HG03432 (cell line): ENCODE measurements at regions not wholly inside any gene's neighbourhood (a gene's known extent, or its start where the extent isn't known, plus 50 kb on each side); places are given as distances from the start of the nearest gene placed in this dataset.

Experiments
- ATAC-seq: cut with Tn5 transposase; IDR thresholded peaks from one replicate; pipeline ENCODE4 v1.9.1; 2021; ENCODE audit warnings: mild to moderate bottlenecking, moderate library complexity; ENCODE audit not compliant: unreplicated experiment

DNA sequence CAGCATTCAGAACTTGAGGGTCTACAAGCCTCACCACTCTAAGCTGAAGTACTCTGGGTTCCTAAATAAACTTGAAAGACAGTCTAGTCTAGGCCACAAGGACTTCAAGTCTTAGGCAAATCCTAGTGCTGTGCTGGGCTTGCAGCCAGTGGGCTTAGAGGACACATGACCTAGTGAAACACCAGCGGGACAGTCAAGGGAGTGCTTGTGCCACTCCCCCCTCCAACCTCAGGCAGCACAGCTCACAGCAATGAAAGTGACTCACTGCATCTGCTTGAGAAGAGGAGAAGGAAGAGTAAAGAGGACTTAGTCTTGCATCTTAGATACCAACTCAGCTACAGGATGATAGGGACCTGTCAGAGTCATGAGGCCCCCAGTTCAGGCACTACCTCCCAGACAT, 438.1 kb downstream of the IPO8 start:
- no peak for ATAC-seq

GRCh38 chr12:30251546-30251945, 444.1 kb downstream of the IPO8 start:
- ATAC-seq, result no peak

DNA sequence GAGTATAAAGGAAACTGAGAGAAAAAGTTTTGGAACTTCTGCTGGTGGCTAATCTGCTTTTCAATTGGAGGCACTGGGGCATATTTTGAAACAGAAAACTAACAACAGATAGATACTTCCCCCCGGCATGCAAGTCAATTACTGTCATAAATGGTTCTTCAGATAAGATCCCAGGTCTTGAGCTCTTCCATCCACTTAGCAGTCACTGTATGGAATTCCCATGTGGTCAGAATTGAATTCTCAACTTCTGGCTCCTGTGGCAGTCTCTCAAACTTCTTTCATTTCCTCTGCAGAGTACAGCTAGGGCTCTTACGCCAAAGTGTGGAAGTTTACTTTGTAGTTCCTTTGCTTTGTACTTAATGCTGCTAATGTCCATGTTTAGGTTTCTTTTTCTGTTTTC, 452.2 kb downstream of the IPO8 start:
- ATAC-seq, result no peak

DNA sequence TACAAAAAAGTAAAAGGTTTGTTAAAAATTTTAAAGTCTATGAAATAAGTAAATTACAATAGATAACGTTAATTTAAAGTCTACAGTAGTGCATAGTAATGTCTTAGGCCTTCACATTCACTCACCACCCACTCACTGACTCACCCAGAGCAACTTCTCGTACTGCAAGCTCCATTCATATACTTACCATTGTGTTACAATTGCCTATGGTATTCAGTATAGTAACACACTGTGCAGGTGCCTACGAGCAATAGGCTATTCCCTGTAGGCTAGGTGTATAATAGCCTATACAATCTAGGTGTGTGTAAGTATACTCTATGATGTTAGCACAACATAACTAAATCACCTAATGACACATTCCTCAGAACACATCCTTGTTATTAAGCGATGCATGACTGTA, 435.3 kb upstream of the TMTC1 start:
- no peak for ATAC-seq

DNA sequence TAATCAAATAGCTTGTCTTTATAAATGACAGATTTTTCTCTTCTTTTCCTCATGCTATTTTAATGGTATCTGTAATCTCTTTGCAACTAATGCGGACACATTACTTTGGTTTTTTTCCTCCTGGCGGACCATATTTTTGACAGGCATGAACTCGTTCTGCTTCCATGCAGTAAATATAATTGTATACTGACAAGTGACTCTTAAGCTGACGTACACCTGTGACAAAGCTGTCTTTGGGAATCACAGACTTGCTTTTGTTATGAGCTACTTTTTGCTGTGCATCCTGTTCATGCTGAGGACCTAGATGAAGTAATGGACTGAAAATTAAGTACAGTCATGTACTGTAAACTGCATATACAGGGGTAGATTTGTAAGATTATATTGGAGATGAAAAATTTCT, 434.3 kb upstream of the TMTC1 start:
- ATAC-seq, result no peak

GRCh38 chr12:30213166-30213565, 429.4 kb upstream of the TMTC1 start:
- no peak for ATAC-seq

DNA sequence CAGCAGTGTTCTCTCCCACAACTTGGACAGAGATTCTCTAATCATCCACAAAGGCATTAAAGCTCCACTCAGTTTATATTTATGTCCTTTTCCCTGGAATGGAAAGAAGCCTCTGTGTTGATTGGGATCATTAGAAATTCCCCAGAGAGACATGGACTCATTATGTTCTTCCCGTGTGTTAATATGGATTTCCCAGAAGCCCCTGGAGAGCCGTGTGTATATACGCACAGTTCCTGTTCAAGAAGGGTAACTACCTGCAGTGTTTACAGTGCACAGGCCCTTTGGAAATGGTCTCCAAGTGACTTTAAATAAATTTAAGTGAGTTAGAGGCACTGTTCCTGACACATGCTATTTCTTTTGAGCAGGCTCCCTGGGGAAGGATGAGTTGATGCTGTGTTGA, 428.0 kb upstream of the TMTC1 start:
- no peak for ATAC-seq

- no peak for ATAC-seq
Observed at GRCh38 chr12:30203981-30204380, 420.2 kb upstream of the TMTC1 start.

- ATAC-seq, result no peak
Observed at GRCh38 chr12:30202521-30203254, 418.9 kb upstream of the TMTC1 start.

DNA sequence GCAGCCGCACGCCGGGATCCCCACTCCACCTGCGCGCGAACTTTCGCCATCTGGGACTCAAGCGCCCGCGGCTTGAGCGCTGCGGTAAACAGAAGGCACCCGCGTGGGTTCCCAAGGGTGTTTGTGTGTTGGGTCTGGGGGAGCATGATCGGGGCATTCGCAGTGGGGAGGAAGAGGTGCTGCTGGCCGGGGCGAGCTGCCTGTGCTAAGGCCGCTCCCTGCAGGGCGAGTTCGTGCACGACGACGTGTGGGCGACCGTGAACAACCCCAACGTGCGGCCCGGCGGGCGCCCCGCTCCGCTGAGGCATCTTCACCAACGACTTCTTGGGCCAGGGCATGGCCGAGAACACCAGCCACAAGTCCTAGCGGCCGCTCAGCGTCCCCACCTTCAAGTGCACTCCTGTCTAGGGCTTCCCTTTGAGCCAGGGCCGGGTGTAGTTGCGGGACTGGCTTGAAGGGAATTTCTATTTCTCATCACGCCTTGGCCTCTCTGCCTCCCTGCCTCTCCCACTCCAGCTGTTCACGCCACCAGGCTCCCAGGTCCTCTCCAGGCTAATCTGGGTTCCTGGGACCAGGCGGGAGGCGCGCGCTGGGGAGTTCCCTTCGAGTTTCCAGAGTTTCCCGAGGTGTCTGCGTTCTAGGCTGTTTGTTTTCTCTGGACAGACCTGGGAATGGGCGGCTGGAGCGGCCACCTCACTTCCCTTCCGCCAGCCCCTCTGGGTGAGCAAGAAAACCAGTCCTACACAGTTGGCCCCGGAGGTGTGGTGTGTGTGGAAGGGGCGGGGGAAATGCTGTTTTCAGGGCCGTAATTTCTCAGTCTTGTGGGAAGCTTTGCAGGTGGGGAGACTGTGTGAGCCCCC, 417.8 kb upstream of the TMTC1 start:
- ATAC-seq, result no peak

DNA sequence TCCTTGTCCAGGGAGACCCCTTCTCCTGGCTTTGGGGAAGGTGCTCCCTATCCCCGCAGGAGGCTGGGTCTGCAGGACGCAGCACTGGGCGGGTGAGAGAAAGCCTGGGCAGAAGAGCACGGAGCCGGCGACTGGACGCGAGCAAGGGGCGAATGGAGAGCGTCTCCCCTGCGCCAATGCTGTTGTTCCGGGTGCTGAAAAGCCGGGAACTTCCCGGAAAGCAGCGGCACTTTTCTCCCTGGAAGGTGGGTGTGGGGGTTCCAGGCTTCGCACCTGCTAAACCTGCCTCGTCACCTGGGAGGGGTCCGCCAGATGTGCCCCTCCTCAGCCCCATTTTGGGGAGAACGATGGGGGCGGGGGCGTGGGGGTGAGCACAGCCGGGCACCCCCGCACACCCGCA, 417.1 kb upstream of the TMTC1 start:
- no peak for ATAC-seq

DNA sequence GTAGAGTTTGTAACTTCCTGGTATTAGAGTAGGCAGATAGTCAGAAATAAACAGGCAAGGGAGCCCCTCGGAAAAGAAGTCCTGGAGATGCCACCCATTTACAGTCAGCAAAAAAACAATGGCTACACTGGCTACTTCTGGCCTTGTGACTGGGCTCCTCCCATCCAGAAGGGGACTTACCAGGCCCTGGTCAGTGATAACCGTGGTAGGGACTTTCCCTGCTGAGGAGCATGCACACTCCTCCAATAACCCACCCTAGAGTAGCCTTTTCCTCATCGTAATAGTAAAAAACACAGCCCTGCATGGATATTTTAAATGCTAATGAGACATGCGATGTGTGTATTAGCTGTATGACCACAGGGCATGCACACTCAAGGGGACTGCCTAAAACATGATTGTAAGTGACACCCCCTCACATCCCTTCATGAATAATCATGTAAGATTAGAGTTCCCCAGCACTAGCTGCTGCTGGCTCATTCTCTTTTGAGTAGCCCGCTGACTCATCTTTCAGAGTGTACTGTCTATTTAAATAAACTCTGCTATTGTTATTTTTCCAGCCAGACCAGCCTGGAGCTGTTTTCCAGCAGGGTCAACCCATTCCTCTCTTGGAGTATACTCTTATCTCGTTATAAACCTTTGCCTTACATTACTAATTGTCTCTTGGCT, 413.8 kb upstream of the TMTC1 start:
- peak; percentile 64 for ATAC-seq

- ATAC-seq, result no peak
Observed at GRCh38 chr12:30191696-30192455, 408.1 kb upstream of the TMTC1 start.

DNA sequence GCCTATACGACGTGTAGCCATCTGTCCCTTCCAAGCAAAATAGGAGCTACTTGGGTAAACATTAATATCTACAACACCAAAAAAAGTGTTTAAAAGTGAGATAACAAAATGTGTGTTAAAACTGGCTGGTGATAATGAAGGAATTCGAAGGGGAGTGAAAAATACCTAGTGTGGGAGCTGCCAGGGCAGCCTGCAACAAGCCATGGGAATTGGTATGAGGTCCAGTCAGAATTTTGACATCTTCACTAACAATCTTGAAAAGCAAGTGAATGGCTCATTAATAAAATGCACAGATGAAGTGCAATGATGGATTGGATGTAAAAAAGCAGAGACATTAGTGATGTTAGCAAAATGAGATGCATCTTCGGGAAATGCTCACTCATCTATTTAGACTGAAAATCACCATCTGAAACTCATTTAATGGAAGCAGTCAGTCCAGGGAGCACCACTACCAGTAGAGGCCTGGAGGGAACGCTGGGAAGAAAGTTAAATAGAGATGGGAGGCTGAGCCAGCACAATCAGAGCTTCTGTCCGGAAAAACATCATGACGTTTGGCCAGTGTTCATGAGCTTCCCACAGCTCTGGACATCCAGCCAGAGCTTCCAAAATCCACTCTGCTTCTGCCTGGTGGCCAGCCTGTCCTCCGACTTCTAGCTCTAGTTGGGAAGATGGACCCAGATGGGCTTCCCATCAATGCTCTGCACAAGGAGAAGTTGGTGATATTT, 405.0 kb upstream of the TMTC1 start:
- no peak for ATAC-seq

DNA sequence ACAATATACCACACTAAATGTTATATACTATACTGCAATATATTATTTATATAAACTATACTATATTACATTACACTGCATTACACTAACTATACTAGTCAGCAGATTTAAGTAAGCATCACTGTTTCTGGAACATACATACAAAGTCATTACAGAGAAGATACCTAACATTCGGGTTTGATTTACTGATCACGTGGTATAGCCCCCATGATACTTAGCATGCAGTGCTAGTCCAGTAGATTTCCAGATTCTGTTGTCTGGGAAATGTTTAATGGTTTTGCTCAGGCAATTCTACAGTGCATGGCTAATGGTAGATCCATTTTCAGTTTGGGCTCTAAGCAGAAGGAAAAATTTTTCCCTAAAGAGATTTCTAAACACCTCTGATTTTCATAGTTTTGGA, 403.7 kb upstream of the TMTC1 start:
- no peak for ATAC-seq

GRCh38 chr12:30181334-30181733, 397.6 kb upstream of the TMTC1 start:
- no peak for ATAC-seq

DNA sequence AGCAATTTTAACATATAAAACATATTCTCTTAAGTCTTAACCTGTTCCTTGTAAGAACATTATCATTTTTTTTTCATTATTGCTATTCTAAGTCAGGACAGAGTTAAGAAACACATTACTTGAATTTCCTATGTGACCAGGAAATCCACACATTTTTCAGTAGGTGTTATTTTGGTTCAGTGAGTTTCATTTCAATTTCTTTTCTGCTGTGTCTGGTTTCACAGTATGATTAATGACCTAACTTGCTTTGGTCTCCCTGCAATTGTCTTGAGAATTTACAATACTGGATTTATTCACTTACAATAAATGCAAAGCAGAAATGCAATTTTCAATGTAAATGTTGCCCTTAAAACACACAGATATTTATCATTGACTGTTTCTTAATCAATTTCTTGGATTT, 396.9 kb upstream of the TMTC1 start:
- peak; percentile 62 for ATAC-seq

- ATAC-seq, result no peak
Observed at GRCh38 chr12:30178916-30179315, 395.2 kb upstream of the TMTC1 start.

- no peak for ATAC-seq
Observed at GRCh38 chr12:30169839-30170591, 386.3 kb upstream of the TMTC1 start.
